Endothelial cell of umbilical vein (primary cell): ENCODE measurements at regions not wholly inside any gene's neighbourhood (a gene's known extent, or its start where the extent isn't known, plus 50 kb on each side); places are given as distances from the start of the nearest gene placed in this dataset.

Experiments
- BruUV-seq: library from RNA; stranded (reverse); fragments of 400-500 nt; replicated peaks from 2 replicates; lab custom pipeline; 2021; lab: Mats Ljungman, UMichigan
- CTCF ChIA-PET: fragments of 300-600, 350-600 bp; sonication (Branson Sonifier 250); formaldehyde crosslinking; loops from one replicate; lab custom pipeline; 2021; ENCODE audit warnings: antibody characterized with exemption, inconsistent platforms; lab: Charles Lee
- POLR2A ChIA-PET: fragments of 300-600, 350-600 bp; sonication (Branson Sonifier 250); formaldehyde crosslinking; loops from one replicate; lab custom pipeline; 2021; ENCODE audit warnings: antibody characterized with exemption, inconsistent platforms; lab: Charles Lee
- DNase-seq: peaks from one replicate; pipeline ENCODE4 v3.0.0-alpha.2; 2011; ENCODE audit warnings: low read depth, low spot score
- FAIRE-seq: peaks from 2 replicates; lab custom pipeline; 2011; peaks lifted over from hg19 to GRCh38; lab: Jason Lieb, UNC
- H2AFZ ChIP-seq: 2 replicates; pipeline ENCODE4 v1.6.0; 2012; ENCODE audit warnings: low read depth, low read length, control low read depth, inconsistent platforms
- H3K27ac ChIP-seq: 2 replicates; pipeline ENCODE4 v1.5.1; 2011; ENCODE audit warnings: low read depth, mild to moderate bottlenecking, control low read depth, low read length, moderate library complexity; ENCODE audit not compliant: insufficient read depth
- H3K27me3 ChIP-seq, 2 experiments: 2 replicates each; pipeline versions ENCODE4 v1.6.0 to v1.6.1; 2011; ENCODE audit warnings: low read length in 2 of 2, mixed read lengths in 1 of 2; ENCODE audit not compliant: control insufficient read depth in 2 of 2, insufficient read depth in 2 of 2
- H3K36me3 ChIP-seq, 2 experiments: 2 replicates in 1 of 2; 3 replicates in 1 of 2; pipeline ENCODE4 v1.5.1; 2011; ENCODE audit warnings: low read length in 2 of 2, mild to moderate bottlenecking in 1 of 2, moderate library complexity in 1 of 2; ENCODE audit not compliant: control insufficient read depth in 2 of 2, insufficient read depth in 2 of 2; ENCODE audit errors: extremely low read depth in 1 of 2
- H3K4me1 ChIP-seq: 3 replicates; pipeline ENCODE4 v1.5.1; 2011; ENCODE audit warnings: mild to moderate bottlenecking, low read length; ENCODE audit not compliant: control insufficient read depth, insufficient read depth; ENCODE audit errors: extremely low read depth
- H3K4me2 ChIP-seq: 2 replicates; pipeline ENCODE4 v1.6.1; 2011; ENCODE audit warnings: low read length, control low read depth, mixed read lengths; ENCODE audit not compliant: insufficient read depth
- H3K4me3 ChIP-seq, 3 experiments: fragments of 200-600 bp in 1 of 3; sonication (generic), shearing (Covaris generic) in 1 of 3; replicated peaks in 1 of 3; 2 replicates each; pipeline ENCODE4 v1.5.1; 2011 to 2016; ENCODE audit warnings: control low read depth in 3 of 3, low read length in 3 of 3, mild to moderate bottlenecking in 2 of 3, inconsistent platforms in 1 of 3, low read depth in 1 of 3, moderate library complexity in 1 of 3; ENCODE audit not compliant: insufficient read depth in 1 of 3
- H3K79me2 ChIP-seq: 2 replicates; pipeline ENCODE4 v1.6.0; 2012; ENCODE audit warnings: low read length, inconsistent platforms; ENCODE audit not compliant: control insufficient read depth, insufficient read depth
- H3K9ac ChIP-seq: replicated peaks from 2 replicates; pipeline ENCODE3; 2011; ENCODE audit warnings: low read length, control low read depth; ENCODE audit not compliant: insufficient read depth; ENCODE audit errors: extremely low read depth
- H3K9me1 ChIP-seq: replicated peaks from 3 replicates; pipeline ENCODE4 v1.6.0; 2011; ENCODE audit warnings: mild to moderate bottlenecking, low read length; ENCODE audit not compliant: control insufficient read depth, insufficient read depth; ENCODE audit errors: extremely low read depth
- H3K9me3 ChIP-seq: replicated peaks from 2 replicates; pipeline ENCODE4 v1.5.1; 2012; ENCODE audit warnings: low read length, inconsistent platforms; ENCODE audit not compliant: control insufficient read depth, insufficient read depth
- H4K20me1 ChIP-seq: replicated peaks from 2 replicates; pipeline ENCODE3; 2011; ENCODE audit warnings: mild to moderate bottlenecking, low read length; ENCODE audit not compliant: control insufficient read depth, insufficient read depth; ENCODE audit errors: extremely low read depth
- EZH2 ChIP-seq: IDR thresholded peaks from 2 replicates; pipeline ENCODE4 v1.6.1; 2012; ENCODE audit warnings: borderline replicate concordance, low read depth, mild to moderate bottlenecking, moderate library complexity, low read length, inconsistent platforms; ENCODE audit not compliant: severe bottlenecking
- GATA2 ChIP-seq: IDR thresholded peaks from 2 replicates; pipeline ENCODE4 v1.7.0; 2011; ENCODE audit warnings: low read depth, mild to moderate bottlenecking, moderate library complexity, mixed read lengths, low read length; ENCODE audit not compliant: insufficient read length, insufficient read depth
- JUN ChIP-seq: IDR thresholded peaks from 2 replicates; pipeline ENCODE4 v1.6.1; 2011; ENCODE audit warnings: borderline replicate concordance, low read depth; ENCODE audit not compliant: insufficient read length, insufficient read depth
- MYC ChIP-seq: IDR thresholded peaks from one replicate; pipeline ENCODE4 v1.6.1; 2011; ENCODE audit warnings: mild to moderate bottlenecking, low read depth, low read length
- POLR2A ChIP-seq: IDR thresholded peaks from 2 replicates; pipeline ENCODE4 v1.6.1; 2012; ENCODE audit warnings: low read depth, mild to moderate bottlenecking, control low read depth, low read length
- POLR2AphosphoS5 ChIP-seq: IDR thresholded peaks from 2 replicates; pipeline ENCODE4 v1.6.1; 2012; ENCODE audit warnings: low read depth, mild to moderate bottlenecking, control low read depth, low read length, moderate library complexity; ENCODE audit not compliant: insufficient read depth
- dilution Hi-C: fragments of 300-500 bp; cut with MboI; formaldehyde crosslinking; loops from one replicate; pipeline ENCODE4 v1.15.0; 2019; ENCODE audit warnings: low sequenced_read_pairs; ENCODE audit not compliant: extremely low pct_ligation_motif_present
- intact Hi-C: fragments of 100-400 bp; cut with micrococcal nuclease; formaldehyde crosslinking; loops from one replicate; pipeline ENCODE4 v1.10.0; 2022
- TF ChIP-seq, protein P1 (sequence below), 2 donors: IDR thresholded peaks; 1 replicate in 1 of 2; 2 replicates in 1 of 2; pipeline ENCODE4 v1.5.1; 2011; ENCODE audit warnings: low read length in 2 of 2, mild to moderate bottlenecking in 2 of 2, moderate library complexity in 2 of 2, control low read depth in 1 of 2, inconsistent platforms in 1 of 2, low read depth in 1 of 2; ENCODE audit not compliant: insufficient read depth in 1 of 2; ENCODE audit errors: extremely low read depth in 1 of 2
- TF ChIP-seq, protein P2 (sequence below): IDR thresholded peaks from 2 replicates; pipeline ENCODE4 v1.6.1; 2011; ENCODE audit not compliant: insufficient read depth, insufficient read length

DNA sequence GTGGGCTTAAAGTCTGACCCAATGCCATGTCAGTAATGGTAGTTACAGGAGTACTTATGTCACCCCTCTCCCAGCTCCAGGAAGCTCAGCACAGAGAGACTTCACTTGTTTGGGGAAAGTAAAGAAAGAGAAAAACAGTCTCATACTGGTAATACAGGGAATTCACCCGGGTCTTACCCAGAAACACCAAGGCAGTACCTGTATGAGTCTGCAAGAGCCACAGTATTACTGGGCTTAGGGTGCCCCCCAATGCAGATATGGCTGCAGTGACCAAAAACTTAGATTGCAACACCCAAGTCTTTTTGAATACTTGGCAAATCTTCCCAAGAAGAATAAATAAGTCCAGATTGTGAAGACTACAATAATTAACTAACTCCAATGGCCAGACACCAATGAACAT, 622.1 kb downstream of the IGSF11 start:
- no peaks in the 10 kb centered on the region for H3K27me3 ChIP-seq
- no peaks in the 10 kb centered on the region for H3K9me3 ChIP-seq
- no peaks in the 10 kb centered on the region for H3K79me2 ChIP-seq
- H3K4me3 ChIP-seq, result no peak overlapping the region
- H3K27ac ChIP-seq, result no peak overlapping the region
- no peak overlapping the region for H3K9ac ChIP-seq
- intact Hi-C loops, result no loop called here
- H3K36me3 ChIP-seq, result no peaks in the 10 kb centered on the region
- no peaks in the 10 kb centered on the region for H4K20me1 ChIP-seq
- no peaks in the 10 kb centered on the region for H3K4me1 ChIP-seq
- TF ChIP-seq MYC, result no peak
- no peak for TF ChIP-seq POLR2AphosphoS5
- TF ChIP-seq POLR2A, result no peak
- TF ChIP-seq, protein P1, sequence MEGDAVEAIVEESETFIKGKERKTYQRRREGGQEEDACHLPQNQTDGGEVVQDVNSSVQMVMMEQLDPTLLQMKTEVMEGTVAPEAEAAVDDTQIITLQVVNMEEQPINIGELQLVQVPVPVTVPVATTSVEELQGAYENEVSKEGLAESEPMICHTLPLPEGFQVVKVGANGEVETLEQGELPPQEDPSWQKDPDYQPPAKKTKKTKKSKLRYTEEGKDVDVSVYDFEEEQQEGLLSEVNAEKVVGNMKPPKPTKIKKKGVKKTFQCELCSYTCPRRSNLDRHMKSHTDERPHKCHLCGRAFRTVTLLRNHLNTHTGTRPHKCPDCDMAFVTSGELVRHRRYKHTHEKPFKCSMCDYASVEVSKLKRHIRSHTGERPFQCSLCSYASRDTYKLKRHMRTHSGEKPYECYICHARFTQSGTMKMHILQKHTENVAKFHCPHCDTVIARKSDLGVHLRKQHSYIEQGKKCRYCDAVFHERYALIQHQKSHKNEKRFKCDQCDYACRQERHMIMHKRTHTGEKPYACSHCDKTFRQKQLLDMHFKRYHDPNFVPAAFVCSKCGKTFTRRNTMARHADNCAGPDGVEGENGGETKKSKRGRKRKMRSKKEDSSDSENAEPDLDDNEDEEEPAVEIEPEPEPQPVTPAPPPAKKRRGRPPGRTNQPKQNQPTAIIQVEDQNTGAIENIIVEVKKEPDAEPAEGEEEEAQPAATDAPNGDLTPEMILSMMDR (IDR thresholded peaks at IDR 0.05; ENCODE audit: extremely low read depth in 1 of 2, insufficient read depth in 1 of 2, low read depth in 1 of 2, low read length in 2 of 2), result no peak
- TF ChIP-seq GATA2, result no peak
- no peak for TF ChIP-seq JUN
- TF ChIP-seq, protein P2, sequence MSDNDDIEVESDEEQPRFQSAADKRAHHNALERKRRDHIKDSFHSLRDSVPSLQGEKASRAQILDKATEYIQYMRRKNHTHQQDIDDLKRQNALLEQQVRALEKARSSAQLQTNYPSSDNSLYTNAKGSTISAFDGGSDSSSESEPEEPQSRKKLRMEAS, result no peak
- no peak for TF ChIP-seq EZH2
- FAIRE-seq (no peak), DNase-seq (no peak)
- no TSS peak for BruUV-seq
- dilution Hi-C loops, result no loop called here
- ChIA-PET CTCF (no interaction called here), POLR2A (no interaction called here)
- no peak overlapping the region for H3K4me2 ChIP-seq
- H2AFZ ChIP-seq, result no peak overlapping the region
- H3K9me1 ChIP-seq, result no peaks in the 10 kb centered on the region
